Gastrocnemius medialis (tissue), 4 donors: ENCODE measurements at regions not wholly inside any gene's neighbourhood (a gene's known extent, or its start where the extent isn't known, plus 50 kb on each side); places are given as distances from the start of the nearest gene placed in this dataset.

Source experiments
- ATAC-seq, 2 donors: fragments of 150-250 bp; one replicate each; pipeline ENCODE4 v1.9.1; 2016
- DNase-seq, 2 donors: peaks; one replicate each; pipeline ENCODE4 v3.0.0-alpha.2; 2019
- H3K27ac ChIP-seq, 4 donors: fragments of 200-600 bp; sonication (generic); 1 replicate in 1 of 4; 2 replicates in 3 of 4; pipeline ENCODE4 v1.5.1; 2016 to 2018; ENCODE audit warnings: mild to moderate bottlenecking in 2 of 4, moderate library complexity in 1 of 4
- H3K27me3 ChIP-seq, 3 donors: fragments of 200-600 bp; sonication (generic) in 2 of 3; 1 replicate in 1 of 3; 2 replicates in 2 of 3; pipeline versions ENCODE4 v1.5.1 to v1.6.0; 2016 to 2019; ENCODE audit warnings: mild to moderate bottlenecking in 1 of 3, moderate library complexity in 1 of 3
- H3K36me3 ChIP-seq, 2 donors: fragments of 200-600 bp; sonication (generic) in 1 of 2; one replicate each; pipeline ENCODE4 v1.5.1; 2017 to 2018
- H3K4me1 ChIP-seq, 2 donors: fragments of 200-600 bp; sonication (generic) in 1 of 2; one replicate each; pipeline ENCODE4 v1.5.1; 2016 to 2017; ENCODE audit warnings: mild to moderate bottlenecking in 2 of 2
- H3K4me3 ChIP-seq, 4 donors: fragments of 200-600 bp; sonication (generic) in 3 of 4; 1 replicate in 1 of 4; 2 replicates in 3 of 4; pipeline ENCODE4 v1.5.1; 2016 to 2019; ENCODE audit warnings: mild to moderate bottlenecking in 2 of 4
- H3K9me3 ChIP-seq, 3 donors: fragments of 200-600 bp; sonication (generic) in 2 of 3; 1 replicate in 1 of 3; 2 replicates in 2 of 3; pipeline ENCODE4 v1.5.1; 2016 to 2019
- POLR2A ChIP-seq, 2 donors: fragments of 450-650 bp; IDR thresholded peaks; one replicate each; pipeline ENCODE4 v1.6.1; 2017; ENCODE audit warnings: antibody characterized with exemption in 2 of 2, mild to moderate bottlenecking in 2 of 2, moderate library complexity in 2 of 2
- in situ Hi-C, 4 donors: fragments of 200-750 bp; cut with MboI; loops; one replicate each; pipeline versions ENCODE4 v1.15.0 to v1.8.0; 2017; ENCODE audit warnings: low sequenced_read_pairs in 4 of 4
- intact Hi-C: fragments of 100-400 bp; cut with DNase I; formaldehyde crosslinking; loops from one replicate; pipeline ENCODE4 v1.15.1; 2023; ENCODE audit warnings: low total_unique reads
- TF ChIP-seq, protein P1 (sequence below), 5 experiments: fragments of 450-650 bp in 3 of 5; fragments of 200-600 bp in 2 of 5; sonication (generic) in 2 of 5; IDR thresholded peaks in 4 of 5; conservative IDR thresholded peaks in 1 of 5; 1 replicate in 4 of 5; 2 replicates in 1 of 5; pipeline ENCODE4 v1.5.1; 2016 to 2019; ENCODE audit warnings: antibody characterized with exemption in 5 of 5, mild to moderate bottlenecking in 3 of 5, moderate library complexity in 3 of 5

DNA sequence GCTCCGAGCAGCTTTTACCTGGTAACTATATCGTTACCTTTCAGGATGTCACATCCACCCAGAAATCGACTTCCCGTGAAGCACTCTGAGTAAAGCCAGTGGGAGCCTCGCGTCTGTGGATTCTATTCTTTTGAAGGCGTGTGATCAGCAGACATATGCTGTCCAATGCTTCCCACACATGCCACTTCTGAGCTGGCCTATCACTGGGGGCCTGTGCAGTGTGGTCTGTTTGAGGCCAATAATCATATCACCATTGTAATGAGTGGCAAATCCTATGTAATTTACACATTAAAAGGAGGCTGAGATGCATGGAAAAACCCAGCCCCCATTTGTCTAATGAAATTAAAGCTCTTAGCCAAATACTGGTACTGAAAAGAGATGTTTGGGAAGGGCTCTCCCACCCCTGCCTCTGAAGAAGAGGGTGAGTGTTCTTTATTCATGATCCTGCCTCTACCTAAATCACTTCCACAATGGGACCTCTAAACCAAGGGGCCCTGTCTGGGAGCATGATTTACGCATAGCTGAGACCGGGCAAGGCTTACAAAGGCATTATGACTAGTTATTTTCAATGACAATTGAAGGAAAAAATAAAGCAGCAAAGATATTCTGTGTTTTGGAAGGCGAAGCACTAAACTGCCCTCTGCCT, 686.8 kb downstream of the ZEB2 start:
- no peaks in the 10 kb centered on the region for H3K27me3 ChIP-seq
- in situ Hi-C loops (no loop called here), intact Hi-C loops (no loop called here)
- H3K27ac ChIP-seq: no peak overlapping the region
- no peaks in the 10 kb centered on the region for H3K4me1 ChIP-seq
- H3K4me3 ChIP-seq: no peak overlapping the region
- ATAC-seq (no peak), DNase-seq (no peak)
- TF ChIP-seq, protein P1, sequence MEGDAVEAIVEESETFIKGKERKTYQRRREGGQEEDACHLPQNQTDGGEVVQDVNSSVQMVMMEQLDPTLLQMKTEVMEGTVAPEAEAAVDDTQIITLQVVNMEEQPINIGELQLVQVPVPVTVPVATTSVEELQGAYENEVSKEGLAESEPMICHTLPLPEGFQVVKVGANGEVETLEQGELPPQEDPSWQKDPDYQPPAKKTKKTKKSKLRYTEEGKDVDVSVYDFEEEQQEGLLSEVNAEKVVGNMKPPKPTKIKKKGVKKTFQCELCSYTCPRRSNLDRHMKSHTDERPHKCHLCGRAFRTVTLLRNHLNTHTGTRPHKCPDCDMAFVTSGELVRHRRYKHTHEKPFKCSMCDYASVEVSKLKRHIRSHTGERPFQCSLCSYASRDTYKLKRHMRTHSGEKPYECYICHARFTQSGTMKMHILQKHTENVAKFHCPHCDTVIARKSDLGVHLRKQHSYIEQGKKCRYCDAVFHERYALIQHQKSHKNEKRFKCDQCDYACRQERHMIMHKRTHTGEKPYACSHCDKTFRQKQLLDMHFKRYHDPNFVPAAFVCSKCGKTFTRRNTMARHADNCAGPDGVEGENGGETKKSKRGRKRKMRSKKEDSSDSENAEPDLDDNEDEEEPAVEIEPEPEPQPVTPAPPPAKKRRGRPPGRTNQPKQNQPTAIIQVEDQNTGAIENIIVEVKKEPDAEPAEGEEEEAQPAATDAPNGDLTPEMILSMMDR (IDR thresholded peaks at IDR 0.05 in 4 of 5, conservative IDR thresholded peaks at IDR 0.05 in 1 of 5): no peak
- TF ChIP-seq POLR2A (IDR thresholded peaks at IDR 0.05): no peak
- H3K36me3 ChIP-seq: no peaks in the 10 kb centered on the region
- H3K9me3 ChIP-seq: no peaks in the 10 kb centered on the region

DNA sequence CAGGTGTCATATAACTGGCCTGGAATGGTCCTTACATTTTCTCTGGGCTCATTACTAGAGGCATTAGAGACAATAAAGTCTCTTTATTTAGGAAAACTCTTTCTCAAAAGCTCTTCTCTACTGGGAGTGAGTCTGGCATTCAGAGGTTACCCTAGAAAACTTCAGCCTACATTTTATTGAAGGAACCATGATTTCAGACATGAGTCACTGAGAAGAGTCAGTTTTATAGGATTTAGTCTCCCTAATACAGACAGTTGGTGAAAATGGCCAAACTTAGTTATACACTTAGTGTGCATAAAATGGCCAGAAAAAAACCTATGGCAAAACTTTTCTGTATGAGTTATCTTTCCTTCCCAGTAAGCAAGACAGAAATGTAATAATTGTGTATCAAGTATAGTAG, 689.4 kb downstream of the ZEB2 start:
- Histone ChIP-seq H3K27ac (no peak overlapping the region), H3K4me3 (no peak overlapping the region), H3K27me3 (no peaks in the 10 kb centered on the region), H3K36me3 (no peaks in the 10 kb centered on the region), H3K9me3 (no peaks in the 10 kb centered on the region), H3K4me1 (no peaks in the 10 kb centered on the region)
- no peak for ATAC-seq
- in situ Hi-C loops: no loop called here
- intact Hi-C loops: no loop called here
- TF ChIP-seq, protein P1 (IDR thresholded peaks at IDR 0.05 in 4 of 5, conservative IDR thresholded peaks at IDR 0.05 in 1 of 5): no peak
- no peak for TF ChIP-seq POLR2A (IDR thresholded peaks at IDR 0.05)
- DNase-seq: no peak

DNA sequence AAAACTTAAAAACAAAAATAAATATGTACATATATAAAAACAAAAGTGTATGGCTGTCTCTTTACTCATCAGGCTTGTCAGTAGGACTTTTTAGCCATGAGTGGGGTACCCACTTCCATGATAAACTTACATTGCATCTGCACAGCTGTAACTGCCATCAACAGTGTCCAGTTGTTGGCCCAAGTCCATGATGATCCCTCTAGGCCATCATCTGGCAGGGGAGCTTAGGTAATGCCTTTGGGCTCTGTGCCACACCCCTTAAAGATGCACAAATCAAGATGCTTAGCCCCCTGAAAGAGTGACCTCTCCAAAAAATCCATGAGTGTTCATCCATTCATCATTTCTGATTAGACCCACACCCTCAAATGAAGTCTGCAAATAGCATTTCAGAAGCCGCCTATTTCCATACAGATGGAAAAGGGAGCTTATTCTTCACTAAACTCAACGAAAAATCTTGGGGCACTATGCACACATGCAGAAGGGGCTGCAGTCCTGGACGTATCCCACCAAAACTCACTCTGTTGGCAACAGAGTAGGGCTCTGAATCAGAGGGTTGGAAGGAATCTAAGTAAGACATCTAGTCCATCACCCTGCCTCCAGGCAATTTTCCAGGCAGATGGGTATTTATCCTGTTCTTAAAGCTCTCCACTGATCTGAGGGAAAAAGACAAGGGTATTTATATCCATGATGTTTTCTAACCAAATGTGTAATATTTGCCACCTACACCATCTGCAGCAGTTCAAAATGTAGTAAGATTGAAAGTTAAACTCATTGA, 691.0 kb downstream of the ZEB2 start:
- in situ Hi-C loops: no loop called here
- intact Hi-C loops: no loop called here
- ATAC-seq (no peak), DNase-seq (no peak)
- H3K36me3 ChIP-seq: no peaks in the 10 kb centered on the region
- TF ChIP-seq POLR2A (IDR thresholded peaks at IDR 0.05): no peak
- TF ChIP-seq, protein P1 (IDR thresholded peaks at IDR 0.05 in 4 of 5, conservative IDR thresholded peaks at IDR 0.05 in 1 of 5): no peak
- no peaks in the 10 kb centered on the region for H3K9me3 ChIP-seq
- H3K4me1 ChIP-seq: no peaks in the 10 kb centered on the region
- H3K27me3 ChIP-seq: no peaks in the 10 kb centered on the region
- H3K27ac ChIP-seq: no peak overlapping the region
- no peak overlapping the region for H3K4me3 ChIP-seq

DNA sequence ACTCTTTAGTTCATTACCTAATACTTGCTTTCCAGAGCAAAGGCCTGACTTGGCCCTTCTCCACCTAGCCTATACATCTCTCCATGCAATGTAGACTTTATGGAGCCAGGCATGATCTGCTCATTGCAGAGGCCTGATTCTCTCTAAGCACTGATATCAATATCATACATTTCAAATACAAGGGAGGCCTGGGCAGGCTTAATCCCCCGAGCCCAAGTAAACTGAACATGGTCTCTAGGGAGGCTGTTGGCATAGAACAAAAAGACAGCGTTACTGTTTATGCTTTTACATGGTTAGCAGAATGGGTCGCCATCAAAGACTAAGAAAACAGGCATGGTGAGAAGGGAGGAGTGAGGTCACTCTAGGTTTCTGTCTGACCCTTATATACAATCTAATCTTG, 695.1 kb downstream of the ZEB2 start:
- in situ Hi-C loops: no loop called here
- H3K4me1 ChIP-seq: no peaks in the 10 kb centered on the region
- intact Hi-C loops: no loop called here
- no peak for TF ChIP-seq POLR2A (IDR thresholded peaks at IDR 0.05)
- TF ChIP-seq, protein P1 (IDR thresholded peaks at IDR 0.05 in 4 of 5, conservative IDR thresholded peaks at IDR 0.05 in 1 of 5): no peak
- H3K4me3 ChIP-seq: no peak overlapping the region
- H3K27me3 ChIP-seq: no peaks in the 10 kb centered on the region
- no peak for ATAC-seq
- no peak for DNase-seq
- no peak overlapping the region for H3K27ac ChIP-seq
- no peaks in the 10 kb centered on the region for H3K9me3 ChIP-seq
- no peaks in the 10 kb centered on the region for H3K36me3 ChIP-seq
